NB4 (cell line): ENCODE measurements at regions not wholly inside any gene's neighbourhood (a gene's known extent, or its start where the extent isn't known, plus 50 kb on each side); places are given as distances from the start of the nearest gene placed in this dataset.

Experiments used
- CTCF ChIP-seq: IDR thresholded peaks from one replicate; pipeline ENCODE4 v1.5.1; 2012; ENCODE audit warnings: low read depth, low read length
- MAX ChIP-seq: IDR thresholded peaks from 2 replicates; pipeline ENCODE4 v1.6.1; 2011; ENCODE audit warnings: low read depth, low read length
- MYC ChIP-seq: IDR thresholded peaks from 2 replicates; pipeline ENCODE4 v1.6.1; 2011; ENCODE audit warnings: low read depth, low read length
- POLR2A ChIP-seq: IDR thresholded peaks from 2 replicates; pipeline ENCODE4 v1.6.1; 2011; ENCODE audit warnings: mild to moderate bottlenecking; ENCODE audit not compliant: insufficient read length; ENCODE audit errors: extremely low read depth

GRCh38 chr18:28884304-28884703, 707.4 kb upstream of the CDH2 start:
- TF ChIP-seq CTCF = no peak
- no peak for TF ChIP-seq POLR2A
- TF ChIP-seq MAX = no peak
- no peak for TF ChIP-seq MYC
